Activated CD4-positive, alpha-beta T cell treated with anti-CD3 and anti-CD28 coated beads, Interleukin-2, amount 10 ng/mL, durations not matched to agents 24 days and 14 days (primary cell): ENCODE measurements at regions not wholly inside any gene's neighbourhood (a gene's known extent, or its start where the extent isn't known, plus 50 kb on each side); places are given as distances from the start of the nearest gene placed in this dataset.

ENCODE experiments used
- DNase-seq: peaks from one replicate; pipeline ENCODE4 v3.0.0; 2022
- H3K27ac Mint-ChIP-seq: one replicate; pipeline ENCODE4 v1.8.0; 2022; ENCODE audit warnings: mild to moderate bottlenecking, mixed read lengths
- H3K27me3 Mint-ChIP-seq: one replicate; pipeline ENCODE4 v1.8.0; 2022; ENCODE audit warnings: mixed read lengths
- H3K36me3 Mint-ChIP-seq: one replicate; pipeline ENCODE4 v1.8.0; 2022; ENCODE audit warnings: low read depth, mild to moderate bottlenecking, mixed read lengths
- H3K4me1 Mint-ChIP-seq: one replicate; pipeline ENCODE4 v1.8.0; 2021; ENCODE audit warnings: mixed read lengths
- H3K4me3 Mint-ChIP-seq: one replicate; pipeline ENCODE4 v1.8.0; 2022; ENCODE audit warnings: mild to moderate bottlenecking, moderate library complexity, mixed read lengths
- H3K9me3 Mint-ChIP-seq: one replicate; pipeline ENCODE4 v1.8.0; 2021; ENCODE audit warnings: mixed read lengths
- intact Hi-C: fragments of 100-400 bp; cut with micrococcal nuclease; formaldehyde crosslinking; loops from one replicate; pipeline ENCODE4 v1.15.1; 2023

GRCh38 chr10:61356354-61356753, 96.8 kb downstream of the TMEM26 start:
- Mint-ChIP-seq H3K36me3 (no peaks in the 10 kb centered on the region), H3K9me3 (no peaks in the 10 kb centered on the region), H3K4me3 (no peak overlapping the region), H3K4me1 (no peaks in the 10 kb centered on the region), H3K27ac (no peak overlapping the region), H3K27me3 (peaks cover 4% of the 10 kb centered on the region)
- DNase-seq, result no peak
- intact Hi-C loops, result no loop called here

- no peak overlapping the region for H3K27ac Mint-ChIP-seq
- H3K4me3 Mint-ChIP-seq, result no peak overlapping the region
- intact Hi-C loops, result no loop called here
- DNase-seq, result no peak
- H3K36me3 Mint-ChIP-seq, result no peaks in the 10 kb centered on the region
- no peaks in the 10 kb centered on the region for H3K9me3 Mint-ChIP-seq
- no peaks in the 10 kb centered on the region for H3K4me1 Mint-ChIP-seq
- H3K27me3 Mint-ChIP-seq, result peaks cover 4% of the 10 kb centered on the region
Measured at GRCh38 chr10:61355211-61355610, 98.0 kb downstream of the TMEM26 start.

- Mint-ChIP-seq H3K27me3 (peaks cover 6% of the 10 kb centered on the region), H3K4me1 (no peaks in the 10 kb centered on the region), H3K4me3 (no peak overlapping the region), H3K27ac (no peak overlapping the region), H3K36me3 (no peaks in the 10 kb centered on the region), H3K9me3 (no peaks in the 10 kb centered on the region)
- DNase-seq, result no peak
- intact Hi-C loops, result no loop called here
Measured at GRCh38 chr10:61354401-61354975, 98.7 kb downstream of the TMEM26 start.

GRCh38 chr10:61350794-61351193, 102.4 kb downstream of the TMEM26 start:
- H3K9me3 Mint-ChIP-seq, result no peaks in the 10 kb centered on the region
- intact Hi-C loops, result no loop called here
- H3K27me3 Mint-ChIP-seq, result peaks cover 8% of the 10 kb centered on the region
- no peak overlapping the region for H3K27ac Mint-ChIP-seq
- no peaks in the 10 kb centered on the region for H3K4me1 Mint-ChIP-seq
- DNase-seq, result no peak
- H3K36me3 Mint-ChIP-seq, result no peaks in the 10 kb centered on the region
- no peak overlapping the region for H3K4me3 Mint-ChIP-seq

- Mint-ChIP-seq H3K27ac (no peak overlapping the region), H3K27me3 (peaks cover 8% of the 10 kb centered on the region), H3K36me3 (no peaks in the 10 kb centered on the region), H3K9me3 (no peaks in the 10 kb centered on the region), H3K4me1 (no peaks in the 10 kb centered on the region), H3K4me3 (no peak overlapping the region)
- intact Hi-C loops, result no loop called here
- no peak for DNase-seq
Measured at GRCh38 chr10:61350068-61350467, 103.1 kb downstream of the TMEM26 start.

- H3K27me3 Mint-ChIP-seq, result peaks cover 7% of the 10 kb centered on the region
- no peaks in the 10 kb centered on the region for H3K9me3 Mint-ChIP-seq
- no peaks in the 10 kb centered on the region for H3K36me3 Mint-ChIP-seq
- H3K4me1 Mint-ChIP-seq, result peaks cover 7% of the 10 kb centered on the region
- intact Hi-C loops, result no loop called here
- no peak overlapping the region for H3K27ac Mint-ChIP-seq
- no peak for DNase-seq
- H3K4me3 Mint-ChIP-seq, result no peak overlapping the region
Measured at GRCh38 chr10:61346796-61347413, 106.3 kb downstream of the TMEM26 start.

- Mint-ChIP-seq H3K36me3 (no peaks in the 10 kb centered on the region), H3K4me3 (no peak overlapping the region), H3K9me3 (no peaks in the 10 kb centered on the region), H3K4me1 (peaks cover 7% of the 10 kb centered on the region), H3K27ac (no peak overlapping the region), H3K27me3 (no peaks in the 10 kb centered on the region)
- intact Hi-C loops, result no loop called here
- no peak for DNase-seq
Measured at GRCh38 chr10:61343796-61344195, 109.4 kb downstream of the TMEM26 start.

- intact Hi-C loops, result no loop called here
- Mint-ChIP-seq H3K27ac (no peak overlapping the region), H3K36me3 (no peaks in the 10 kb centered on the region), H3K4me3 (no peak overlapping the region), H3K4me1 (peaks cover 7% of the 10 kb centered on the region), H3K27me3 (peaks cover 3% of the 10 kb centered on the region), H3K9me3 (no peaks in the 10 kb centered on the region)
- DNase-seq, result no peak
Measured at GRCh38 chr10:61342858-61343572, 110.2 kb downstream of the TMEM26 start.

GRCh38 chr10:61341008-61341407, 112.2 kb downstream of the TMEM26 start:
- no peaks in the 10 kb centered on the region for H3K36me3 Mint-ChIP-seq
- H3K4me3 Mint-ChIP-seq, result no peak overlapping the region
- H3K27me3 Mint-ChIP-seq, result peaks cover 3% of the 10 kb centered on the region
- H3K27ac Mint-ChIP-seq, result no peak overlapping the region
- DNase-seq, result no peak
- peaks cover 2% of the 10 kb centered on the region for H3K9me3 Mint-ChIP-seq
- peaks cover 7% of the 10 kb centered on the region for H3K4me1 Mint-ChIP-seq
- intact Hi-C loops, result no loop called here

- H3K4me1 Mint-ChIP-seq, result peaks cover 7% of the 10 kb centered on the region
- DNase-seq, result no peak
- intact Hi-C loops, result no loop called here
- H3K4me3 Mint-ChIP-seq, result no peak overlapping the region
- no peak overlapping the region for H3K27ac Mint-ChIP-seq
- H3K27me3 Mint-ChIP-seq, result peaks cover 3% of the 10 kb centered on the region
- H3K9me3 Mint-ChIP-seq, result peaks cover 4% of the 10 kb centered on the region
- H3K36me3 Mint-ChIP-seq, result no peaks in the 10 kb centered on the region
Measured at GRCh38 chr10:61338146-61338545, 115.0 kb downstream of the TMEM26 start.

GRCh38 chr10:61337741-61338140, 115.4 kb downstream of the TMEM26 start:
- Mint-ChIP-seq H3K4me1 (peaks cover 4% of the 10 kb centered on the region), H3K27ac (no peak overlapping the region), H3K9me3 (peaks cover 4% of the 10 kb centered on the region), H3K27me3 (peaks cover 3% of the 10 kb centered on the region), H3K4me3 (no peak overlapping the region), H3K36me3 (no peaks in the 10 kb centered on the region)
- DNase-seq, result no peak
- intact Hi-C loops, result no loop called here

GRCh38 chr10:61336831-61337230, 116.3 kb downstream of the TMEM26 start:
- peaks cover 4% of the 10 kb centered on the region for H3K9me3 Mint-ChIP-seq
- no peak overlapping the region for H3K4me3 Mint-ChIP-seq
- H3K27ac Mint-ChIP-seq, result no peak overlapping the region
- peaks cover 3% of the 10 kb centered on the region for H3K27me3 Mint-ChIP-seq
- H3K36me3 Mint-ChIP-seq, result no peaks in the 10 kb centered on the region
- no peaks in the 10 kb centered on the region for H3K4me1 Mint-ChIP-seq
- intact Hi-C loops, result no loop called here
- DNase-seq, result no peak

GRCh38 chr10:61335359-61335758, 117.8 kb downstream of the TMEM26 start:
- peaks cover 3% of the 10 kb centered on the region for H3K27me3 Mint-ChIP-seq
- H3K36me3 Mint-ChIP-seq, result no peaks in the 10 kb centered on the region
- no peak for DNase-seq
- intact Hi-C loops, result no loop called here
- peaks cover 8% of the 10 kb centered on the region for H3K9me3 Mint-ChIP-seq
- no peak overlapping the region for H3K4me3 Mint-ChIP-seq
- H3K4me1 Mint-ChIP-seq, result no peaks in the 10 kb centered on the region
- no peak overlapping the region for H3K27ac Mint-ChIP-seq

- Mint-ChIP-seq H3K4me3 (no peak overlapping the region), H3K36me3 (no peaks in the 10 kb centered on the region), H3K27me3 (peaks cover 2% of the 10 kb centered on the region)
Measured at GRCh38 chr10:61332581-61332980, 120.6 kb downstream of the TMEM26 start.

More at GRCh38 chr10:61332581-61332980, 120.6 kb downstream of the TMEM26 start:
- H3K9me3 Mint-ChIP-seq, result peaks cover 10% of the 10 kb centered on the region
- intact Hi-C loops, result no loop called here
- H3K4me1 Mint-ChIP-seq, result no peaks in the 10 kb centered on the region
- DNase-seq, result no peak
- H3K27ac Mint-ChIP-seq, result no peak overlapping the region
